ENCODE measurements at regions not wholly inside any gene's neighbourhood (a gene's known extent, or its start where the extent isn't known, plus 50 kb on each side); places are given as distances from the start of the nearest gene placed in this dataset.

- H3K36me3 ChIP-seq (replicated peaks; ENCODE audit: low read depth, low read length) = no peaks in the 10 kb centered on the region
- H3K9ac ChIP-seq (ENCODE audit: low read length) = no peak overlapping the region
- H3K27me3 ChIP-seq (ENCODE audit: low read depth, low read length) = no peaks in the 10 kb centered on the region
- no peak overlapping the region for H3K27ac ChIP-seq (ENCODE audit: low read length)
- no peak overlapping the region for H3K4me2 ChIP-seq (ENCODE audit: low read length)
- no peaks in the 10 kb centered on the region for H4K20me1 ChIP-seq (ENCODE audit: insufficient read depth, low read length)
- no peaks in the 10 kb centered on the region for H3K79me2 ChIP-seq (ENCODE audit: low read length)
- no peak for TF ChIP-seq EZH2phosphoT487 (IDR thresholded peaks at IDR 0.05; ENCODE audit: low read depth)
- TF ChIP-seq, protein P1, sequence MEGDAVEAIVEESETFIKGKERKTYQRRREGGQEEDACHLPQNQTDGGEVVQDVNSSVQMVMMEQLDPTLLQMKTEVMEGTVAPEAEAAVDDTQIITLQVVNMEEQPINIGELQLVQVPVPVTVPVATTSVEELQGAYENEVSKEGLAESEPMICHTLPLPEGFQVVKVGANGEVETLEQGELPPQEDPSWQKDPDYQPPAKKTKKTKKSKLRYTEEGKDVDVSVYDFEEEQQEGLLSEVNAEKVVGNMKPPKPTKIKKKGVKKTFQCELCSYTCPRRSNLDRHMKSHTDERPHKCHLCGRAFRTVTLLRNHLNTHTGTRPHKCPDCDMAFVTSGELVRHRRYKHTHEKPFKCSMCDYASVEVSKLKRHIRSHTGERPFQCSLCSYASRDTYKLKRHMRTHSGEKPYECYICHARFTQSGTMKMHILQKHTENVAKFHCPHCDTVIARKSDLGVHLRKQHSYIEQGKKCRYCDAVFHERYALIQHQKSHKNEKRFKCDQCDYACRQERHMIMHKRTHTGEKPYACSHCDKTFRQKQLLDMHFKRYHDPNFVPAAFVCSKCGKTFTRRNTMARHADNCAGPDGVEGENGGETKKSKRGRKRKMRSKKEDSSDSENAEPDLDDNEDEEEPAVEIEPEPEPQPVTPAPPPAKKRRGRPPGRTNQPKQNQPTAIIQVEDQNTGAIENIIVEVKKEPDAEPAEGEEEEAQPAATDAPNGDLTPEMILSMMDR (IDR thresholded peaks at IDR 0.05; ENCODE audit: low read depth, low read length) = no peak
- no peaks in the 10 kb centered on the region for H3K4me1 ChIP-seq (ENCODE audit: low read length)
- H2AFZ ChIP-seq (ENCODE audit: low read depth, low read length) = no peak overlapping the region
- no peaks in the 10 kb centered on the region for H3K9me3 ChIP-seq (ENCODE audit: insufficient read depth, low read length)
- H3K4me3 ChIP-seq (ENCODE audit: low read length) = no peak overlapping the region
Observed at GRCh38 chr4:155037031-155037430, 171.4 kb upstream of the NPY2R start.

- Histone ChIP-seq H3K36me3 (replicated peaks; ENCODE audit: low read depth, low read length) (no peaks in the 10 kb centered on the region), H3K79me2 (ENCODE audit: low read length) (no peaks in the 10 kb centered on the region), H3K27me3 (ENCODE audit: low read depth, low read length) (no peaks in the 10 kb centered on the region), H4K20me1 (ENCODE audit: insufficient read depth, low read length) (no peaks in the 10 kb centered on the region), H3K27ac (ENCODE audit: low read length) (no peak overlapping the region), H3K4me2 (ENCODE audit: low read length) (no peak overlapping the region), H3K4me3 (ENCODE audit: low read length) (no peak overlapping the region), H3K9ac (ENCODE audit: low read length) (no peak overlapping the region), H2AFZ (ENCODE audit: low read depth, low read length) (no peak overlapping the region), H3K9me3 (ENCODE audit: insufficient read depth, low read length) (no peaks in the 10 kb centered on the region), H3K4me1 (ENCODE audit: low read length) (no peaks in the 10 kb centered on the region)
- TF ChIP-seq, protein P1 (IDR thresholded peaks at IDR 0.05; ENCODE audit: low read depth, low read length) = no peak
Observed at GRCh38 chr4:155038459-155038858, 170.0 kb upstream of the NPY2R start.

GRCh38 chr4:155039162-155039561 lies 169.3 kb upstream of the NPY2R start:
- TF ChIP-seq EZH2phosphoT487 (IDR thresholded peaks at IDR 0.05; ENCODE audit: low read depth) = no peak
- TF ChIP-seq, protein P1 (IDR thresholded peaks at IDR 0.05; ENCODE audit: low read depth, low read length) = no peak
- Histone ChIP-seq H3K4me2 (ENCODE audit: low read length) (no peak overlapping the region), H3K4me1 (ENCODE audit: low read length) (no peaks in the 10 kb centered on the region), H3K27me3 (ENCODE audit: low read depth, low read length) (no peaks in the 10 kb centered on the region), H3K4me3 (ENCODE audit: low read length) (no peak overlapping the region), H3K9me3 (ENCODE audit: insufficient read depth, low read length) (no peaks in the 10 kb centered on the region), H2AFZ (ENCODE audit: low read depth, low read length) (no peak overlapping the region), H4K20me1 (ENCODE audit: insufficient read depth, low read length) (no peaks in the 10 kb centered on the region), H3K79me2 (ENCODE audit: low read length) (no peaks in the 10 kb centered on the region), H3K36me3 (replicated peaks; ENCODE audit: low read depth, low read length) (no peaks in the 10 kb centered on the region), H3K27ac (ENCODE audit: low read length) (no peak overlapping the region), H3K9ac (ENCODE audit: low read length) (no peak overlapping the region)

- H3K4me2 ChIP-seq (ENCODE audit: low read length) = no peak overlapping the region
- H3K9ac ChIP-seq (ENCODE audit: low read length) = no peak overlapping the region
- H3K27ac ChIP-seq (ENCODE audit: low read length) = no peak overlapping the region
- no peaks in the 10 kb centered on the region for H4K20me1 ChIP-seq (ENCODE audit: insufficient read depth, low read length)
- TF ChIP-seq, protein P1 (IDR thresholded peaks at IDR 0.05; ENCODE audit: low read depth, low read length) = no peak
- no peak for TF ChIP-seq EZH2phosphoT487 (IDR thresholded peaks at IDR 0.05; ENCODE audit: low read depth)
- H3K27me3 ChIP-seq (ENCODE audit: low read depth, low read length) = no peaks in the 10 kb centered on the region
- no peak overlapping the region for H2AFZ ChIP-seq (ENCODE audit: low read depth, low read length)
- H3K36me3 ChIP-seq (replicated peaks; ENCODE audit: low read depth, low read length) = no peaks in the 10 kb centered on the region
- no peaks in the 10 kb centered on the region for H3K79me2 ChIP-seq (ENCODE audit: low read length)
- H3K9me3 ChIP-seq (ENCODE audit: insufficient read depth, low read length) = no peaks in the 10 kb centered on the region
- no peak overlapping the region for H3K4me3 ChIP-seq (ENCODE audit: low read length)
- no peaks in the 10 kb centered on the region for H3K4me1 ChIP-seq (ENCODE audit: low read length)
Observed at GRCh38 chr4:155040031-155040430, 168.4 kb upstream of the NPY2R start.
